Activated CD4-positive, alpha-beta T cell treated with anti-CD3 and anti-CD28 coated beads for 1 hour (primary cell): ENCODE measurements at regions not wholly inside any gene's neighbourhood (a gene's known extent, or its start where the extent isn't known, plus 50 kb on each side); places are given as distances from the start of the nearest gene placed in this dataset.

ENCODE experiments used
- DNase-seq: peaks from one replicate; pipeline ENCODE4 v3.0.0-alpha.2; 2020

DNA sequence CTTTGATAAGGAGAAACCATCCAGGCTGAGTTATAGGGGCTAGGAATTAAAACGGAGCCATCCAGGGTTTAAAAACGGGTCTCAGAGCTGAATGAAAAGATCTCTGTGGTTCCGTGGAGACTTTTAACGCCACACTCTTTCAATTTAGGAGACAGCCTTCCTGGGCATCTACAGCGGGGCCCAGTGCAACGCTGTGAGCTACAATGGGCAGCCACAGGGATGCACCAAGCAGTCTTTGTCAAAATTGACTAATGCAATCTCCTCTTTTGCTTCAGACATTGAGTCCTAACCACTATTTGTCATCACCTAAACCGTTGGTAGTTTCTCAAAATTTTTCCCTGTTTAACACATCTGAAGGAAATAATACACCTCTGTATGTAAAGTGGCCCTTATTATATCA, 96.6 kb upstream of the ABCA1 start:
- no peak for DNase-seq

DNA sequence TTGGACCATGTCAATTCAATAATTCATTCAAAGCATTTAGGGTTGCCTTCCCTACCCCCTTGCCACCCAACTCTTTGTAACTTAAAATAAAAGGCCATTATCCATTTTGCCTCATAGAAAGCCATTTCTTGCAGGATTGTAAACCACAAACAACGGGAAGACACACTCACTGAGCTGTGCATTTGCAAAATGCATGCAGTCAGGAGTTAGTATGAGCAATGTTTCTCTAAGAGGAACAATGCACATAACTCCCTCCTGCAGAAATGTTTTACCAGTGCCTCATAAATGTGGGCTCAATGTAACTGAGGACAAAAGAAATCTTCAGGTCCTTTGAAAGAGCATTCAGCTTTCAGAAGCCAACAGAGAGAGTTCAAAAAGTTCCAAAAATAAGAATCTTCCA, 98.5 kb upstream of the ABCA1 start:
- DNase-seq, result no peak

DNA sequence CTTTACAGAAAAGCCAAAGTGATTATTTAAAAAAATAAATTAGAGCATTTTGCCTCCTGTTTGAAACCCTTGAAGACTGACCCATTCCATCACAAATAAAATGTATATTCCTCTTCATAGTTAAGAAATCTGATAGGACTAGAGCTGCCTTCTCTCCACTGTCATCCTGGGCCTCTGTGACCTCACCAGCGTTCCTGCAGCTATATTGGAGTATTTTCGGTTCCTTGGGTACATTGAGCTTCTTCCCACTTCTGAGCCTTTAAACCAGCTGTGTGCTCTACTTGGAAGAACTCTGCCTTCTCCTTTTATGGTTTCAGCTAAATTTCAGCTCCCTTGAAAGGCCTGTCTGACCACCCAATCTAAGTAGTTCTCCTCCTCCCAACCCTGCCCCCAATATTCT, 99.1 kb upstream of the ABCA1 start:
- no peak for DNase-seq

DNA sequence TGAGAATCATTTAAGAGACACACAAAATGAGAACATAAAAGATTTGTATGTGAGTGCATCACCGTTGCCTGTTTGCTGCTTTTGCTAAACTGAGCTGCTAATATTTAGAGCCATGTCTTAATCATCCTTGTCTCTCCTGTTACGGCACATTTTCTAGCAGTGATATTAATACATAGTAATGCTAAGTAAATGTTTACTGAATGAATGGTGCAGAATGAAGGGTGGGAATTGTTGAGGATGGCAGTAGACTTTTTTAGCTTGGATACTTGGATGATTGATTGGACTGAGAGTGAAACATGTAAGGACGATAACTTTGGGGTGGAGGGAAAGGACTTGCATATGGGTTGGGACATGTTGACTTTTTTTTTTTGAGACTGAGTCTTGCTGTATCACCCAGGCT, 102.3 kb upstream of the ABCA1 start:
- DNase-seq, result no peak

DNA sequence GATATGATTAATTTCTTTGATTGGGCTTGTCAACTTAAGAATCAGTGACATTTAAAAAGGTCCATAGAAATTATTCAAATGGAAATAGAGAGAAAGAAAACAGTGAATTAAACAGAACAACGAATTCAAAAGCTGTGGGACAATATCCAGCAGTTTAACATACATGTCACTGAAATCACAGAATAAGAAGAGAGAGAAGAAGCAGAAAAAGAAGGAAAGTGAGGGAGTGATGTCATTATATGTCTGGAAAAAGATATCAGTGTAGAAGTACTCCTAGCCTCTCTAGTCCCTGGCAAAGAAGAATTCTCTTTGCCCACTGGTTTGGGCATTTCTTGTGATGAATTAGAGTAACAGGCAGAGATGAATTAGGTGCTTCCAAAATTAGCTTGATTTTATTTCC, 109.2 kb upstream of the ABCA1 start:
- no peak for DNase-seq

DNA sequence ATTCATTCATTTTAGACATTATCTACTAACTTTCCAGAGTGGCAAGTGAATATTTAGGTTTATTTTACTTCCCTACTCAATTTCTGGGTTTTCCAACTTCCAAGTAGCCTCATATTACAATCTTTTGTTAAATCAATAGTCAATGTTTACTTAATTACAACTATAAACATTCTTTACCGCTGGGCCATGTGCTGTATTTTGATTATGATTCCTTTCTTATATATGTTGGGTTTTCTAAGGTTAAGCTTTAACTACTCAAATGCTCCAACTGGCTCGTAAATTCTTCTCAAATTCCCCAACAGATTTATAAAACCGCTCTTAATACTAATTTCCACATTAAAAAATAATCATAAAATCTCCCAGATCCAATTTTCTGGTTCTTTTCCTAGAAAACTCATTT, 110.1 kb upstream of the ABCA1 start:
- no peak for DNase-seq

DNA sequence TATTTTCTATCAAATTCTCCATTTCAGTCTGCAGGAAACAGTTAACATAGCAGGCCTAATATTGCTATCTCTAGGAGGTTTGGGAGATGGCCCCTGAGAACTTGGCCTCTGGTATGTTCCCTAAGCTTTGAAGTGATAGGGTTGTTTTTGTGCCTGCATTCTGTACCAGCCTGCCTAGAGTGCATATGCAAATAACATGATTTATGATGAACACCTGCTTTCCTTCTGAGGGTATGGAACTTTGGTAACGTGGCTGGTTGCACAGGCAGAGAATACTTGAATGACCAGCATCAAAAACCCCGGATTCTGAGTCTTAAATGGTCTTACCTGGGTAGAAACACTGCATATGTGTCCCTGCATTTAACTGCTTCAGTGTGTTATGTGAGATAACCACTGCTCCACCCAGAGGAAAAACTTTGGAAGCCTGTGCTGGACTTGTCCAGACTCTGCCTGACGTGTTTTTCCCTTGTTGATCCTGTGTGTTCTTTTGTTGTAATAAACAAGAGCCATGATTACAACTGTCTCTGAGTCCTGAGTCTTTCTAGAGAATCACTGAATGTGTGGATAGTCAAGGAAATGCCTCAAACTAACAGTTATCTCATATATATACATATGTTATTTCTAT, 111.3 kb upstream of the ABCA1 start:
- no peak for DNase-seq

DNA sequence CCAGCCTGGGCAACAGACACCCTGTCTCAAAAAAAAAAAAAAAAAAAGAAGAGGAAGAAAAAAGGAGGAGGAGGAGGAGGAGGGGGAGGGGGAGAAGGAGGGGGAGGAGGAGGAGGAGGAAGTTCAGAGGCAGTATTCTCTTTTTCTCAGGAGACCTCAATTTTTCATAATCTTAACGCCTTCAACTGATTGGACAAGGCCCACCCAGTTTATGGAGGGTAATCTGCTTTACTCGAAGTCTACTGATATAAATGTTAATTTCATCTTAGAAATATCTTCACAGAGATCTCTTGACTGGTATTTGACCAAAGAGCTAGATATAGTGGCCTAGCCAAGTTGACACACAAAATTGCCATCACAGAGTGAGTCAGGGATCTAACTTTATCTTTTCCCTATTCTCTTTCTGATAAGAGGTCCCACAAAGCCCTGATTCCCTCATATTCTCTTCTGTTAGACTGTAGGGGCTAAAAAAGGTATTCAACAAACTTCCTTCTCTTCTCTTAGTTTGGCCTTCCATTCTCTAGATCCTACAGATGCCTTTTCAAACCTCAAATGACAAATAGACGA, 115.5 kb upstream of the ABCA1 start:
- DNase-seq, result no peak

DNA sequence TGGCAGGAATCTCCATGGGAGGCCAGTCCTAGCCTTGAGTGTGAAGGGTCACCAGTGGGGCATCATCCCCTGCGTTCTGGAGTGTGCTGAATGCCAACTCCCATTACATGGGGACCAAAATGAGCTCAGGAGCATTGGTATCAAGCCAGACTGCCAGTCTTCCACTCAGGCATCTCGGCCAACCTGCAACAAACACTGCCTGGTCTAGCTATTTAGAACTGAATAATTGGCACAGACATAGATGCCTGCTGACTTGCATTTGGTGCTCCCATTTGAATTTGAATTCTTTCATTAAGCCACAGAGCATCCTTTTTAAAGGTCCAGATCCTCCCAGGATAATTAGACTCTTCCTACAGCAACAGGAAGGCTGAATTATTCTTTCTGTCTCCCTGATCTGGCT, 116.6 kb upstream of the ABCA1 start:
- no peak for DNase-seq

DNA sequence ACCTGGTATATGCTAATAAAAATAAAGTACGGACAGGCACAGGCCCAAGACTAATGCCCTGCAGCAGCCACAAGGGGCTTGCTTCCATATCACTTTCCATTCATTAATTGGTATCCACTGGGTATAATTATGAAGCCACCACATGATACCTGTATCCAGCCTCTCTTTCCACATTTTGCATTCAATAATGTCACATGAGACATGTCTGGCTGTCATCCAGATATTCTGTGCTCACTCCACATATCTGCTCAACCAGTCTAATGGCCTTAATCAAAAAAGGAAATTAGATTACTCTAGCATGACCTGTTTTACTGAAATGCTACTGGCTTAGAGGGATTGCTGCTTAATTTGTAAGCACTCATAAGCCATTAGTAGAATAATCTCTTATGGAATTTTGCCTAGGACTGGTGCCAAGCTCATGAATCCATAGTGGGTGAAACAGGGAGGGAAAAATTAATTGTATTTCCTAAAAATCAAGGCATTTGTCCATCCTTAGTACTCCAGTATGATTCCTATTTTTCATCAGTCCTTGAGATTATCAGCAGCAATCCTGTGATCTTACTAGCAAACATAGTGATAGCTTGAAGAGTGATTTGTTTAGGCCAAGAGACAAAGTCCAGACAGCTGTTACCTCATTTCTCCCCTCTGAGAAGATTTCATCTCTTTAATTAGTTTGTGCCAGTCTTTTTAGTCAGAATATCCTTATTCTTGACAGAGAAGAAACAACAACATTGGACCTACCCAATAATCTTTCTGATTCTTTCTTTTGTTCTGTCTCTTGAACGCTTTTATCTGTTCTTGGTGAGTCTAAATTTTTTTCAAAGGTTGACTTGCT, 119.2 kb upstream of the ABCA1 start:
- no peak for DNase-seq

DNA sequence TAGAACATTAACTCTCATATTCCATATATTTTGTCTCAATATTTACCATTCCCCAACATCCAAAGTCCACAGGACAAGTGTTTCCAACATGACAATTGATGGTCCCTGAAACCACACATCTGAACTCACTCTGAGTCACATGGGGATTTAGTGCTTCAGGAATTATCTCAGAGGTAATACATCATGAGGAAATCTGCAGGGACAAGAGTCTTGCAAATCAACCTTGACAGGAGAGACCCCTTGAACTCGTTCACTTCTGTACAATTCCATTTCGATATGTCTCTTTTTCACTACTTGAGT, 119.7 kb upstream of the ABCA1 start:
- no peak for DNase-seq

DNA sequence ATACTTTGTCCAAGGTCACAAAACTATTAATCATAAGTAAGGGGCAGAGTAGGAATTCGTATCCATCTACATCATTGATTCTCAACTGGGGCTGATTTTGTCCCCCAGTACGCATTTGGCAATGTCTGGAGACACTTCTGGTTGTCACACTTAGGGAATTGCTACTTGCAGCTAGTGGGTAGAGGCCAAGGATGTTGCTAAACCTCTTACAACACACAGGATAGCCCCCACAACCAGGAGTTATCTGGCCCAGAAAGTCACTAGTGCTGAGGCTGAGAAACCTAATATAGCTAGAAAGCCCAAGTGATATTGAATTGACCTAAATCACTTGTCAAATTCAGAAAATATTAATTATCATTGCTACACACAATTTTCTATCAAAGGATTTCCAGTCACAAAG, 120.4 kb upstream of the ABCA1 start:
- DNase-seq, result no peak

DNA sequence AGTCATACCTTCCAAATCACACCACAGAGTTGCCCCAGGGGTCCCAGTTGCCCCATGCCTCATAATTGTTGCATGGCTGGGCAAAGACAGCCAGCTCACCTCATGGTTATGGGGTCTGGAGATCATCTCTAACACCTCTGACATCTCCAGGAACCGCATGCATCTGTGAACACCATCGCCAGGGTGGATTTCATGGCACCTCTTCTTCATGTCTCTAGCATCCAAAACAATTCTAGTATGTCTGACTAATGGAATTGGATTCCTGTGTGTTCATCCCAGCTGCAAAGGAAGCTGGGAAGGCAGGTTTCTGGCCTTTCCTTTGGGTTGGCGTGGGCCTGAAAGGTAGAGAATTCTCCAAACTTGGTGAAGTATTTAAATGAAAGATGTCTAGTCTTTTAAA, 122.3 kb upstream of the ABCA1 start:
- DNase-seq, result no peak

DNA sequence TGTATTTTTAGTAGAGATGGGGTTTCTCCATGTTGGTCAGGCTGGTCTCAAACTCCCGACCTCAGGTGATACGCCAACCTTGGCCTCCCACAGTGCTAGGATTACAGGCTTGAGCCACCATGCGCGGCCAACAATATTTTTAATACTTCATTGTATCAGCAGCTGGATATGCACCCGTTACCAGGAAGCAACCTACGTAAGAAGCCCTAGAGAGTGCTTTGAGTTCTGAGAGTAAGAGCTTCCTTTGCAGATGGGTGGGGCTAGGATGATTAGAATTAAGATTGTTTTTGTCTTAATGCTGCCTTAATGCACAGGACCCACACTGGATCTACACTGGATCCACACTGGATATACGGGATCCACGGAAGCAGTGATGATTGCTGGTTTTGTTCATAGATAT, 123.9 kb upstream of the ABCA1 start:
- no peak for DNase-seq

DNA sequence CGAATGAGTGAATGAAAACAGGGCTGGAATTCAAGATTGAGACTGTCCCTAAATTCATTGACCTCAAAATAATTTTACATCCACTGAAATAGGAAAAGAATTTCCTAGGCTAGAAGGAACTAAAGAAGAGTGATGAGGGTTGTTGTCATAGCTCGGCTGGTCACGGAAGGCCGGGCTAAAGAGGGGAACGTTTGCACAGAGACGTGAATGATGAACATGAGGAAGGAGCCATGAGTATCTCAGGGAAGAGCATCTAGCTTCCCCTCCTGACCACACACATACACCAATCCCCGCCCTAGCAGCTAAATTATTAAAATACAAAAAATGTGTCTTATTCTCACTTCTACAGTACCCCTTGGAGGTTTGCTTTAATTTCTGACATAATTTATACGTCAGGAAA, 124.4 kb upstream of the ABCA1 start:
- no peak for DNase-seq

DNA sequence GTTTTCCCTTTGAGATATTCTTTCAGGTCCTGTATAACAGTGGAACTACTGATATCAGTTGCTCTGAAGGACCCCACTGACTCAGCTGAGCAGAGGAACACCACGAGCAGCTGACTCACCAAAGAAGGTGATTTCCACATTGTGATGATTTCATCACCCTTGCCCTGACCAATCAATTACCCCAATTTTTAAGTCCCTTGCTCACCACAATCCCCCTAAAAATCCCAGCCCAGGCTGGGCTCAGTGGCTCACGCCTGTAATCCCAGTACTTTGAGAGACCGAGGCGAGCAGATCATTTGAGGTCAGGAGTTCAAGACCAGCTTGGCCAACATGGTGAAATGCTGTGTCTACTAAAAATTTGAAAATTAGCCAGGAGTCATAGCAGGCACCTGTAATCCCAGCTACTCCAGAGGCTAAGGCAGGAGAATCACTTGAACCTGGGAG, 125.3 kb upstream of the ABCA1 start:
- peak; percentile 9 for DNase-seq

DNA sequence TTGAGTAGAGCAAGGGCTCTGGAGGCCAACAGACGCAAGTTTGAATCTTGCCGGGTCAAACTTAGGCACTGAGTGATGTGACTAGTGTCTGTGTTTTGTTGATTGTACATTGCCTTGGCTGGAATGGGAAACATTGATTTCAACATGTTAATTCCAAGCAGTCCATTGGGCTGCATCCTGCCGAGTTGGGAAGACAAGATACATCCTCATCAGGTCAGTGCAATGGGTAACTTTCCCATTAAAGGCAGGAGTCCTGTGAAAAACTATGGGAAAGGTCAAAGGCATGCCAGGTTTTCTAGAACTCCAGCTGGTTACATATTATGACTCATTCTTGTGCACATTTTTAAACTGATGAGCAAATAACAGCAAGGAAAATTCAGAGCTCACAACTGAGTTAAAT, 126.5 kb upstream of the ABCA1 start:
- no peak for DNase-seq

DNA sequence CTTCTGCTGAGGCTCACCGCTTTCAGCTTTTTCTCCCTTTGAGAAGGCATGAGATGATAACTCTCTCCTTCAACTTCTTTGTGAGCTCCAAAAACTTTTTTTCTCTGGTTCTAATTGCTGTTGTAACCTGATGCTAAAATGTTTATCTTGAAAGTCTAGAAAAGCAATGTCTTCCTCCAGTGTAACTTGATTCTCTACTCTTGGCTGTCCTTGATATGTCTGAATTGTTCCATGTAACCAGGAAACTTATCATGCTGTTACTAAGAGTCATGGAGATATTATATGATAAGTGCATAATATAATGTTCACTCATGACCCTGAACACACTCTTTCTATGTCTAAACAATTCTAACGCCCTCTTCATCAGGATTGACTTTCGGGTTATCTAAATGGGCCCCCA, 128.0 kb upstream of the ABCA1 start:
- DNase-seq, result no peak

DNA sequence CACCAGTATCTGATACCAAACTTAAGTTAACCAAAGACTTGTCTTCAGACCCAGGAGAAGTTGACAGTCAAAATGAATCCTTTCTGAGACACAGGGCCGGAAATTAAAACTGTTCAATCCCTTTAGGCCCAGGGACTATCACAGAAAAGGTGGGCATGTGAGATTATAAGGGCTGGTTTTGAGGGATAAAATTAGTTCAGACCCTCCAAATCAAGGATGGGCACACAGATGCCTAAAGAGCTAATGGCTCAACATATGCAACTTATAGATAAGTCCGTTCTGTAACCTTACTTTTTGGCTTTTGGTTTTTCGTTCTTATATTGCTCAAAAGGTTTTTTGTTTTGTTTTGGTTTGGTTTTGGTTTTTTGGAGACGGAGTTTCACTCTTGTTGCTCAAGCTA, 129.6 kb upstream of the ABCA1 start:
- no peak for DNase-seq

DNA sequence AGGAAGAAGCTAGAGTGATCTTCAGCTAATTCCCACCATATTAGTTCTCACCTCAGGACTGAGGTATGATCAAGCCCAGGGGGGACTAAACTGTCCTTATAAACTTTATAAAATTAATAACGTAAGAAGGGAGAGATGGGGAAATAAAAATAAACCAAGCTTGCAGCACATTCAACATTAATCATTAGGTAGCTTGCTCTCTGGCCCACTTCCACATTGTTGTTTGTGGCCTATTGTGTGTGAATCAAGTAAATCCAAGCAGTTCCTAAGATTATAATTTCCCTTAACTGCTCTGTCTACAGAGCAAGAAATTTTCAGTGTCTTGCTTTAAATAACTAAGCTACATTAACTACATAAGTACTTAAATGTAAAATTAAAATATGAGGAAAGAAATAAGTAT, 131.3 kb upstream of the ABCA1 start:
- no peak for DNase-seq

DNA sequence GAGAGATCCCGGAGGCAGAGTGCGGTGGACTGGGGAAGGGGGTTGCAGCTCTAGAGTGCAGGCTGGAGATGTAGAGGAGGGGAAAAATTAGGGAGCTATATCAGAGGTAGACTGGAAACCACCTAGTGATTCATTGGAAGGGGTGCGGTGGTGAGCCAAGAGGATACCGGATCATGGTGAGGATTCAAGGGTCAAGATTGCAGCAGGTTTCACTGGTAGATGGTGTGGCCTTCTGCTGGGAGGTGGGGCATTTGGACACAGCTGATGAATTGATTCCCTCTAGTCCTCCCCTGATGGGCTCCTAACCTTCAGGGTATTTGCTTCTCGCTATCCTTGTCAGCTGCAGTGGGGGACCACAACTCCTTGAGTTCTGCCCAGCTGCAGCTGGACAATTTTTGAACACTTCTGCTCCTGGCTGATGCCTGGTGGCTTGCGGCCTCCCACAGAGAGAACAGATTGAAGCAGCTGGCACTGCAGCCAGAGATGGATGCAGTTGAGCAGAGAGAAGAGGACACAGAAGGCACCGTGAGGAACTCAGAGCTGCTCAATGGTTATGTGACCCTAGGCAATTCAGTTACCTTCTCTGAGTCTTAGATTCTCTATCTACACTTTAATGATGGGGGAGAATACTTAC, 134.4 kb upstream of the ABCA1 start:
- DNase-seq, result no peak

DNA sequence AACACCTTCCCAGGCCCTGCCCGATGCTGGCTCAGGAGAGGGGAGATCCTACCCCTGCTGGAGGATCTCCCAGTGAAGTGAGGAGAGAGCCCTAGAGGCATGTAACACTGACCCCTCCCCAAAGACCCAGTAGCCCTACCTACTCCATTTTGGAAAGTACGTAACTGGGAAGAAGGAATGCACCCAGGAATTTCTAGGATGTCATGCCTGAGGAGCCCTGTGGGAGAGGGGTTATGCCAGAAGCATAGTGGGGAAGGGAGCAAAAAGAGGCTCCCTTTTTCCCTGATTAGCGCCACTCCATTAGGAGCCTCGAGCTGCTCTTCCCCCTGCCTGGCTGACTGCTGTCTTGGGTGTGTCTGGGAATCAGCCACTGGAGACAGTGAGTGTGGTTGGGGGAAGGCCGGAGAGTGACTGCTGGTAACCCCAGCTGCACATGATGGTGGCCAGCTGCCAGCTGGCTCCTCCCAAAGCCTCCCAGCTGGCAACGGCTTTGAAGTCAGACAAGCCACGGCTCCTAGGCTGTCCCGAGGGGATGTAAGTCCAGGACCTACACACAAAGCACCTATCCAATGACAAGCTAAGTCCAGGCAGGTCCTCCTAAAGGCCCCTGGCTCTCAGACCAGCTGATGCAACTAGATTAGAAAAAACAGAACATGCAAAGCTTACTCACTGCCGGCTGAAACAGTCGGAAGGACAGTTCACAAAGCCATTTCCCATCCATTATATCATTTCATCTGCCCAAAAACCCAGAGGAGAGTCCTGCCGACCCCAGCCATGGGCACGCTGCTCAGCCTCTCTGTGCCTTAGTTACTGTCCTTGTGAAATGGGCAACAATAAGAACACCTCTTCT, 136.5 kb upstream of the ABCA1 start:
- DNase-seq, result no peak
